GM12878 (cell line): ENCODE measurements at regions not wholly inside any gene's neighbourhood (a gene's known extent, or its start where the extent isn't known, plus 50 kb on each side); places are given as distances from the start of the nearest gene placed in this dataset.

ENCODE experiments used
- ATAC-seq: fragments of 200-7000 bp; cut with Tn5 transposase; 3 replicates; pipeline ENCODE4 v1.9.1; 2020; ENCODE audit warnings: mild to moderate bottlenecking, moderate library complexity
- BruUV-seq: library from RNA; stranded (reverse); fragments of 400-500 nt; replicated peaks from 2 replicates; lab custom pipeline; 2021; lab: Mats Ljungman, UMichigan
- CTCF ChIA-PET: fragments of 300-600 bp; sonication (Branson Sonifier 250); formaldehyde crosslinking; extraction: SDS; loops from one replicate; lab custom pipeline; 2021; ENCODE audit warnings: inconsistent platforms; lab: Yijun Ruan, JAX
- POLR2A ChIA-PET: fragments of 350-600 bp; formaldehyde crosslinking; extraction: SDS; loops from one replicate; lab custom pipeline; 2021; ENCODE audit warnings: inconsistent platforms; lab: Charles Lee
- RAD21 ChIA-PET: fragments of 300-600 bp; sonication (Branson Sonifier 250); formaldehyde crosslinking; loops from one replicate; lab custom pipeline; 2023; ENCODE audit warnings: antibody characterized with exemption; ENCODE audit not compliant: unreplicated experiment; lab: Charles Lee
- SMC1A ChIA-PET: fragments of 300-600 bp; sonication (Branson Sonifier 250); formaldehyde crosslinking; loops from one replicate; lab custom pipeline; 2023; ENCODE audit not compliant: unreplicated experiment, uncharacterized antibody; lab: Charles Lee
- DNase-seq: peaks from one replicate; pipeline ENCODE4 v3.0.0-alpha.2; 2011; ENCODE audit warnings: low read depth, low spot score
- FAIRE-seq: peaks from 3 replicates; lab custom pipeline; 2011; peaks lifted over from hg19 to GRCh38; lab: Jason Lieb, UNC
- H2AFZ ChIP-seq: 2 replicates; pipeline ENCODE4 v1.6.0; 2011; ENCODE audit warnings: low read depth, low read length, control low read depth; ENCODE audit not compliant: control insufficient read depth
- H3K27ac ChIP-seq: 2 replicates; pipeline ENCODE4 v1.5.1; 2011; ENCODE audit warnings: control low read depth; ENCODE audit not compliant: control insufficient read depth, insufficient read depth
- H3K27me3 ChIP-seq, 2 experiments: replicated peaks in 1 of 2; 2 replicates each; pipeline versions ENCODE4 v1.6.0 to v1.6.1; 2011; ENCODE audit warnings: low read length in 1 of 2; ENCODE audit not compliant: control insufficient read depth in 2 of 2, insufficient read depth in 2 of 2
- H3K36me3 ChIP-seq, 2 experiments: 2 replicates each; pipeline ENCODE4 v1.5.1; 2011; ENCODE audit warnings: low read length in 1 of 2; ENCODE audit not compliant: control insufficient read depth in 2 of 2, insufficient read depth in 2 of 2
- H3K4me1 ChIP-seq: 2 replicates; pipeline ENCODE4 v1.6.1; 2011; ENCODE audit warnings: mild to moderate bottlenecking, low read length, moderate library complexity, mixed read lengths; ENCODE audit not compliant: control insufficient read depth, insufficient read depth
- H3K4me2 ChIP-seq: 2 replicates; pipeline ENCODE4 v1.6.0; 2011; ENCODE audit warnings: control low read depth; ENCODE audit not compliant: control insufficient read depth, insufficient read depth
- H3K4me3 ChIP-seq: fragments of 200-600 bp; sonication (generic); 2 replicates; pipeline ENCODE4 v1.5.1; 2016
- H3K79me2 ChIP-seq: 2 replicates; pipeline ENCODE4 v1.6.0; 2011; ENCODE audit warnings: low read length; ENCODE audit not compliant: control insufficient read depth, insufficient read depth
- H3K9ac ChIP-seq: 2 replicates; pipeline ENCODE4 v1.8.0; 2011; ENCODE audit warnings: low read length, control low read depth, mixed read lengths; ENCODE audit not compliant: control insufficient read depth, insufficient read depth
- H3K9me3 ChIP-seq: replicated peaks from 3 replicates; pipeline ENCODE4 v1.5.1; 2011; ENCODE audit warnings: mild to moderate bottlenecking, low read length; ENCODE audit not compliant: control insufficient read depth, insufficient read depth
- H4K20me1 ChIP-seq: 2 replicates; pipeline ENCODE4 v1.6.0; 2011; ENCODE audit not compliant: control insufficient read depth, insufficient read depth
- ATF3 ChIP-seq: IDR thresholded peaks from 2 replicates; pipeline ENCODE4 v1.6.1; 2011; ENCODE audit warnings: low read depth, mild to moderate bottlenecking, low read length, moderate library complexity, borderline replicate concordance; ENCODE audit errors: extremely low read depth
- BACH1 ChIP-seq: fragments of 450-650 bp; IDR thresholded peaks from 2 replicates; pipeline ENCODE4 v1.6.1; 2017; ENCODE audit warnings: mild to moderate bottlenecking, borderline replicate concordance
- CREM ChIP-seq: IDR thresholded peaks from 2 replicates; pipeline ENCODE4 v1.6.1; 2014; ENCODE audit warnings: antibody characterized with exemption, low read depth
- ESRRA ChIP-seq: IDR thresholded peaks from 2 replicates; pipeline ENCODE4 v1.6.1; 2012; ENCODE audit warnings: mild to moderate bottlenecking, low read length, improper control_type of control experiment
- IKZF2 ChIP-seq, 2 experiments: fragments of 450-650 bp; IDR thresholded peaks; 2 replicates each; pipeline ENCODE4 v1.6.1; 2017; ENCODE audit warnings: mild to moderate bottlenecking in 2 of 2, moderate library complexity in 2 of 2
- MYC ChIP-seq: IDR thresholded peaks from 2 replicates; pipeline ENCODE4 v1.6.1; 2011; ENCODE audit warnings: mild to moderate bottlenecking, low read length, moderate library complexity, inconsistent platforms; ENCODE audit not compliant: insufficient read depth, insufficient replicate concordance, insufficient read length, severe bottlenecking
- PAX5 ChIP-seq: IDR thresholded peaks from 2 replicates; pipeline ENCODE4 v1.6.1; 2011; ENCODE audit warnings: low read depth, low read length, borderline replicate concordance
- SKIL ChIP-seq: fragments of 450-650 bp; IDR thresholded peaks from 2 replicates; pipeline ENCODE4 v1.6.1; 2017; ENCODE audit warnings: mild to moderate bottlenecking, low read depth, inconsistent platforms; ENCODE audit not compliant: poor library complexity, severe bottlenecking
- TBL1XR1 ChIP-seq: IDR thresholded peaks from 2 replicates; pipeline ENCODE4 v1.6.1; 2012; ENCODE audit warnings: low read depth, low read length, improper control_type of control experiment
- ZNF274 ChIP-seq: IDR thresholded peaks from one replicate; pipeline ENCODE4 v1.8.0; 2011; ENCODE audit not compliant: insufficient read length, insufficient read depth
- WGBS: methylation state at CpG from one replicate; pipeline ENCODE4 v1.1.6; 2016; ENCODE audit warnings: low lambda C conversion rate; ENCODE audit not compliant: insufficient replicate concordance, insufficient coverage; ENCODE audit errors: missing lambda C conversion rate; 5-methylcytosine and 5-hydroxymethylcytosine counted together
- in situ Hi-C: fragments of 300-500 bp; cut with MboI; formaldehyde crosslinking; loops from 9 replicates; pipeline ENCODE4 v1.14.3; 2018; ENCODE audit warnings: mixed read lengths
- intact Hi-C: fragments of 100-400 bp; cut with micrococcal nuclease; formaldehyde crosslinking; loops from one replicate; pipeline ENCODE4 v1.14.2; 2022; ENCODE audit not compliant: unreplicated experiment

- RAD21 ChIA-PET: no interaction called here
- no peak overlapping the region for H3K9ac ChIP-seq
- FAIRE-seq: no peak
- no peaks in the 10 kb centered on the region for H4K20me1 ChIP-seq
- no peak overlapping the region for H2AFZ ChIP-seq
- intact Hi-C loops: no loop called here
- no peaks in the 10 kb centered on the region for H3K79me2 ChIP-seq
- 65% methylated on average over 3 of the region's 3 CpGs for WGBS
- H3K4me2 ChIP-seq: no peak overlapping the region
- peaks cover 0 to 4% of the 10 kb centered on the region in 2 experiments; a peak in 2 of 4 replicates for H3K27me3 ChIP-seq
- POLR2A ChIA-PET: no interaction called here
- H3K27ac ChIP-seq: no peak overlapping the region
- ATAC-seq: no peak
- SMC1A ChIA-PET: no interaction called here
- in situ Hi-C loops: no loop called here
- no peak overlapping the region for H3K4me3 ChIP-seq
- DNase-seq: no peak
- CTCF ChIA-PET: interaction anchor here (0.7 to 1.3 kb wide), 2 partner anchors 11 to 59 kb away, joined by 3 read pairs; no protein-coding TSS in a partner anchor
- no peaks in the 10 kb centered on the region for H3K36me3 ChIP-seq
- TF ChIP-seq TBL1XR1: no peak
- no peak for TF ChIP-seq ZNF274
- no peak for TF ChIP-seq BACH1
- TF ChIP-seq MYC: no peak
- no peak for TF ChIP-seq ATF3
- no peak for TF ChIP-seq IKZF2 (IDR thresholded peaks at IDR 0.05)
- no peak for TF ChIP-seq PAX5
- no peak for TF ChIP-seq CREM
- no peak for TF ChIP-seq SKIL
- no peak for TF ChIP-seq ESRRA
- peaks cover under 1% of the 10 kb centered on the region; the same call in 1 of the 2 replicates for H3K4me1 ChIP-seq
- H3K9me3 ChIP-seq: no peaks in the 10 kb centered on the region
- BruUV-seq: no TSS peak
Observed at GRCh38 chr17:5644065-5644464, 59.8 kb upstream of the NLRP1 start.
